Neural cell (in vitro differentiated cells): ENCODE measurements at regions not wholly inside any gene's neighbourhood (a gene's known extent, or its start where the extent isn't known, plus 50 kb on each side); places are given as distances from the start of the nearest gene placed in this dataset.

ENCODE experiments used
- CTCF ChIP-seq: fragments of 450-650 bp; IDR thresholded peaks from 2 replicates; pipeline ENCODE4 v1.5.1; 2014; ENCODE audit warnings: antibody characterized with exemption, mild to moderate bottlenecking, moderate library complexity; ENCODE audit not compliant: poor library complexity, severe bottlenecking
- EZH2 ChIP-seq: fragments of 200-600, 300-800 bp; shearing (Covaris generic), sonication (generic); IDR thresholded peaks from 2 replicates; pipeline ENCODE4 v1.6.1; 2014; ENCODE audit warnings: antibody characterized with exemption, low read length, borderline replicate concordance, mild to moderate bottlenecking; ENCODE audit not compliant: insufficient read depth, poor library complexity, severe bottlenecking
- POLR2AphosphoS5 ChIP-seq: IDR thresholded peaks from 2 replicates; pipeline ENCODE4 v1.6.1; 2012
- RAD21 ChIP-seq: fragments of 450-650 bp; conservative IDR thresholded peaks from 2 replicates; pipeline ENCODE4 v1.6.1; 2014; ENCODE audit warnings: antibody characterized with exemption, mild to moderate bottlenecking, moderate library complexity
- TAF1 ChIP-seq: IDR thresholded peaks from 2 replicates; pipeline ENCODE4 v1.6.1; 2012; ENCODE audit warnings: low read depth

- TF ChIP-seq POLR2AphosphoS5 (no peak), CTCF (no peak), TAF1 (no peak), RAD21 (no peak), EZH2 (no peak)
These were observed 154.6 kb downstream of the C1orf94 start for GRCh38 chr1:34331020-34331926.
